HG02759 (cell line): ENCODE measurements at regions not wholly inside any gene's neighbourhood (a gene's known extent, or its start where the extent isn't known, plus 50 kb on each side); places are given as distances from the start of the nearest gene placed in this dataset.

Experiments
- ATAC-seq: cut with Tn5 transposase; IDR thresholded peaks from one replicate; pipeline ENCODE4 v1.9.1; 2021; ENCODE audit warnings: mild to moderate bottlenecking, moderate library complexity; ENCODE audit not compliant: unreplicated experiment

DNA sequence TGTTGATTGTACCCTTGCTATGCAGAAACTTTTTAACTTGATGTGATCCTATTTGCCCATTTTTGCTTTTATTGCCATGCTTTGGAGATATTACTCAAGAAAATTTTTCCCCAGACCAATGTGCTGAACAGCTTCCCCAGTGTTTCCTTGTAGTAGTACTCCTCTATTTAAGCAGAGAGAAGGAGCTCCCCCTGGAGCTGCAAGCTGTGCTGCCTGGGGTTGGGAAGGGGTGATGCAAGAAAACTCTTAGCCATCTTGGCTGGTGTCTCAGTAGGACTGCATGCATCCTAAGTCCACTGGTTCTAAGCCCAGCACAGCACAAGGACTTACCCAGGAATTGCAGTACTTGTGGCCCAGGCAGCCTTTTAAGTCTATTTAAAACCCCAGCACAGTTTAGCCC is 121.6 kb downstream of the NTMT2 start:
- no peak for ATAC-seq

GRCh38 chr1:170271430-170272161 is 125.8 kb downstream of the NTMT2 start:
- ATAC-seq, result no peak

GRCh38 chr1:170273291-170274130 is 127.8 kb downstream of the NTMT2 start:
- no peak for ATAC-seq

DNA sequence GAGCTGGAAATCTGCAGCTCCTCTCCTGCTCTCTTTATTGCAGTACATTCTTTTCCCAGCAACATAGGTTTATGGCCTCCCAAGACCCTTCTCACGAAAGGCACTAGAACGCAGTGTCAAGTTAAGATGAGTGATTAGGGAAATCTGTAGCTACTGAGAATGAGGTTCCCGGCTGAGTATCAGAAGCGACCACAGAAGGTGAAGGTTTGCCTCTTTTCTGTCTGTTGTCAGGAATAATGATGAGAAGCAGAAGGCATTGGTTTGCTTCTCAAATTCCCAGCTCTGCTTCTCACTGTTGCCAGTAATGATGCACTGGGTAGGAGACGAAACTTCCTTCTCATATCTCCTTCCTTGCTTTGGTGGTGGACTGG is 128.4 kb downstream of the NTMT2 start:
- no peak for ATAC-seq

DNA sequence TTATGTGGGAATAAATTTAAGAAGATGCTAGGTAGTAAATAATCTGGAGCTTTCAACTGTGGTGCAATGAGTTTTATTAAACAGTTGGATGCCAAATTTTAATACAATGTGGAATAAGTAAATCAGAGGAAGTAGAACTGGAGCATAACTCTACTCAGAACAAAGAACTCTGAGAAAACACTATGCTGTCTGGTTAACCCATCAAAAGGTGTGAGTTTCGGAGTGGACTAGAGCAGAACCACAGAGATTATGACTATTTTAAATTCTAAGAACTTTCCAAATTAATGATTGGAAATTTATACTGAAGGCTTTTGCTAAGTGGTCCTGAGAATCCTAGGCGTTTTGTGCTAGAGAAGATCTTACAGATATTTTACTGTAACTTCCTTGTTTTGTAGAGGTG is 132.2 kb downstream of the NTMT2 start:
- ATAC-seq, result no peak

- no peak for ATAC-seq
Observed at GRCh38 chr1:170284016-170284415, 138.3 kb downstream of the NTMT2 start.

GRCh38 chr1:170284512-170284911 is 138.8 kb downstream of the NTMT2 start:
- no peak for ATAC-seq

GRCh38 chr1:170284951-170285350 is 139.2 kb downstream of the NTMT2 start:
- no peak for ATAC-seq

GRCh38 chr1:170288155-170288554 is 142.4 kb downstream of the NTMT2 start:
- no peak for ATAC-seq

- ATAC-seq, result no peak
Observed at GRCh38 chr1:170290276-170290675, 144.5 kb downstream of the NTMT2 start.

DNA sequence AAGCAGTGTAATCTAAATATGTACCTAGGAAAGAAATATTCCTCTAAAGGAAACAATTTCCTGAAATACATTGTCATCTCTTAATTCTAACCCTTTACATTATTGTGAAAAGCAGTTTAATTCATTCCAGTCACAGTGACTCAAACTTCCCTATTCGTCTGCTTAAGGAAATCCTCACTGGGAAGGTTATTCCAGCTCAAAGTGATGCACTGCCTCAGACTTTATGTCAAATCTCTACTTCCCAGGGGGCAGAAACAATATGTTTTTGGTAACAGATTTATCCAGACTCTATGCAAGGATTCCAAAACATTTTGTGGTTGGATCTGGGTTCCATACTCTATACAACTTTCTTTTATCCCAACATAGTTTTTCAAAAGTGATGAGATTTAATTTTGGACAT is 145.2 kb downstream of the NTMT2 start:
- ATAC-seq, result no peak

GRCh38 chr1:170291516-170291915 is 145.8 kb downstream of the NTMT2 start:
- ATAC-seq, result no peak

- ATAC-seq, result no peak
Observed at GRCh38 chr1:170296211-170296610, 150.5 kb downstream of the NTMT2 start.

DNA sequence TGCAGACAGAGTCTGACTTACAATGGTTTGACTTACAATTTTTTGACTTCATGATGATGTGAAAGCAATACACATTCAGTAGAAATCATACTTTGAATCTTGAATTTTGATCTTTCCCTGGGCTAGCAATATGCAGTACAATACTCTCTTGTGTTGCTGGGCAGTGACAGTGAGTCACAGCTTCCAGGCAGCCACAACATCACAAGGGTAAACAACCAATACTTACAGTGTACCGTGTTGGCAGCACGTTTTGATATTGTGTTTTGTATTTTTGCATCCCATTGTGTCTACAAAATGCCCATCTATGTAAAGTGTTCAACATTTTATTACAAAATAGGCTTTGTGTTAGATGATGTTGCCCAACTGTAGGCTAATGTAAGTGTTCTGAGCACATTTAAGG is 150.9 kb downstream of the NTMT2 start:
- ATAC-seq, result no peak

DNA sequence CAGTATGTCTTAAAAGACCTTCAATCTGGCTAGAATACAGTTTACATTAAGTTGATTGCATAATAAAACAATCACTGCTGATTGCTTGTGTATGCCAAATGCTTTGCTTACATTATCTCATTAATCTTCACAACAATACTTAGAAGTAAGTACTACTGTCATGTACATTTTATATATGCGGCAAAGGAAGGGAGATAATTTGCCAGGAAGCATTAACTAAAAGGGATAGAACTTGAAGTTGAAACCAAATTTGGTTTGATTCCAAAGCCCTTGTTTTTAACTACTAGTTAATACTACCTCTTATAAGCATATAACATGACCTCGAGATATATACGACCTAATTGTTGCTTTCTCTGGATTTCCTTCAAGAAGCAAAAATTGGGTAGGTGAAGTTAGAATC is 155.8 kb downstream of the NTMT2 start:
- no peak for ATAC-seq

GRCh38 chr1:170303034-170303433 is 157.3 kb downstream of the NTMT2 start:
- no peak for ATAC-seq

DNA sequence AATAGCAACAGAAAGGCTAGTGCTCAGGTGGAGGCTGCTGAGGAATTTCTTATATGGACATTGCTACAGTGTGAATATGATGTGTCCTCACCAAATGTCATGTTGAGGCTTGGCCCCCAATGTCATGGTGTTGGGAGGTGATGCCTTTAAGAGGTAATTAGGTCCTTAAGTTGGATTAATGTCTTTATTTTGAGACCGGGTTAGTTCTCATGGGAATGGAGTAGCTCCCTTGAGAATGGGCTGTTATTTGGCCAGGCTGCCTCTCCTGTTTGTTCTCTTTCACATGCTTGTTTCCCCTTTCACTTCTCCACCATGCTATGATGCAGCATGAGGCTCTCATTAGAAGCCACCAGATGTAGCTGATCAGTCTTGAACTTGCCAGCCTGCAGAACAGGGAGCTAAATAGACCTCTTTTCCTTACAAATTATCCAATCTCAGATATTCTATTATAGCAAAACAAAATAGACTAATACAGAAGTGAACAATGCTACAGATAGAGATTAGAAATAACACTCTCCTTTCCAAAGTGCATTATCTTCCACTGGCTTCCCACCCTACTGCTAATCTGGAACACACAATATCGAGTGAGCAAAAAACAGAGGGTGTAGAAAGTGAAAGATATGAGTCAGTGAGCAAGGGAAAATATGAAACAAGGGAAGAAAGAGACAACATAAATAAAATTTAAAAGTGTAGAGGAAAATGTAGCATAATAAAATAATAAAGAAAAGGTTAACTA is 160.2 kb downstream of the NTMT2 start:
- no peak for ATAC-seq

GRCh38 chr1:170306513-170306910 is 160.8 kb downstream of the NTMT2 start:
- no peak for ATAC-seq

DNA sequence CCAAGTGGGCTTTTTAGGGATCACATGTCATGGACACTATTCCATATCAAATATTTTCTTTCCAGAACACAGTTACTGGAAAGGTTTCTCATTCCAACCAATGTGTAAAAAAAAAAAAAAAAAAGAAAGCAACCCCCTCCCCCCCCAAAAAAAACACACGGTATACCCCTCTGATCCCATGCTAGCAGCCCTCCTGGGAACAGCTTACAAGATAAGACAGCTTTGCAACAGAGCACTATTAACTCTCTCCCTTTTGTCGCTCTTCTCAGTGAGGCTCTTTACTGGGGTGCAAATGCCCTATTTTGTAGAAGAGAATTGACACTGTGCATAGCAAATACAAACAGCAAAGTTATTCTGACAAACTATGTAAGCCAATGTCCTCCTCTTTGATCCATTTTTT is 161.2 kb downstream of the NTMT2 start:
- no peak for ATAC-seq

- ATAC-seq, result no peak
Observed at GRCh38 chr1:170307426-170307825, 161.7 kb downstream of the NTMT2 start.

DNA sequence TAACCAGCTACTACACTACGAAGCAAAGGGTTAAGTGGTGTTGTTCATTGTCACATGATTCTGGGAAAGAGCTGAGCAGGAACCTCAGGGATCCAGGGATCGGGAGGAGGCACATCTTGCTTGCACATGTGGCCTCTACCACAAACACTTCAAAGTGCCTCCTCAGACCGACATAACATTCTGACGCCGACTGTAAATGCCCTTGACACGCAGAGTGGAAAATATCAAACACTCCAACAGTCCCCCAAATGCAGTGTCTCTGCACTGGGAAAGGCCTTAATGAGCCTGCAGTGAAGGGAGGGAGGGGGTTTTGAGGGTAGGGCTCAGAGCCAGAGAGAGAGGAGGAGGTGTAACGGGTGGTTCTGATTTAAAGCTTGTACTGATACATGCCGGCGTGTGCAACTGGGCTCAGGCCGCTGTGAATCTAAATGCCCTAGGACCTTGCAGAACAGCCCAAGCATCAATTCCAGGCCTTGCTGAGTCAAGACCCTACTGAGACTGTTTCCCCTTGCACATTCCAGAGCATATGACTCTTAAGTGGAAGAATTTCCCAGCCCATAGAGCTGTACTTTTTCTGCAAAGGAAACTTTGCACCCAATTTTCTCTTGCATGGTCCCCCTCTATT is 163.7 kb downstream of the NTMT2 start:
- no peak for ATAC-seq
